Nephron progenitor cell (in vitro differentiated cells): ENCODE measurements at regions not wholly inside any gene's neighbourhood (a gene's known extent, or its start where the extent isn't known, plus 50 kb on each side); places are given as distances from the start of the nearest gene placed in this dataset.

ENCODE experiments used
- DNase-seq: peaks from one replicate; pipeline ENCODE4 v3.0.0; 2021
- H3K27ac Mint-ChIP-seq: 2 replicates; pipeline ENCODE4 v1.8.0; 2021; ENCODE audit warnings: mild to moderate bottlenecking, moderate library complexity, mixed read lengths
- H3K27me3 Mint-ChIP-seq: 2 replicates; pipeline ENCODE4 v1.8.0; 2021; ENCODE audit warnings: mild to moderate bottlenecking, low read depth, mixed read lengths; ENCODE audit not compliant: poor library complexity
- H3K36me3 Mint-ChIP-seq: 2 replicates; pipeline ENCODE4 v1.8.0; 2021; ENCODE audit warnings: low read depth, mixed read lengths
- H3K4me1 Mint-ChIP-seq: 2 replicates; pipeline ENCODE4 v1.8.0; 2021; ENCODE audit warnings: mixed read lengths
- H3K4me3 Mint-ChIP-seq: 2 replicates; pipeline ENCODE4 v1.8.0; 2021; ENCODE audit warnings: mild to moderate bottlenecking, moderate library complexity, mixed read lengths
- H3K9me3 Mint-ChIP-seq: 2 replicates; pipeline ENCODE4 v1.8.0; 2021; ENCODE audit warnings: mild to moderate bottlenecking, moderate library complexity, mixed read lengths
- CTCF ChIP-seq: fragments of 200-600 bp; sonication (generic); IDR thresholded peaks from 2 replicates; pipeline ENCODE4 v1.5.0; 2021; ENCODE audit warnings: antibody characterized with exemption

GRCh38 chr4:3863841-3864741, 97.9 kb downstream of the ADRA2C start:
- no peak for DNase-seq
- TF ChIP-seq CTCF = no peak
- no peaks in the 10 kb centered on the region for H3K36me3 Mint-ChIP-seq
- peaks cover 6% of the 10 kb centered on the region for H3K9me3 Mint-ChIP-seq
- no peak overlapping the region for H3K27ac Mint-ChIP-seq
- peaks cover 21% of the 10 kb centered on the region for H3K27me3 Mint-ChIP-seq
- no peaks in the 10 kb centered on the region for H3K4me1 Mint-ChIP-seq
- H3K4me3 Mint-ChIP-seq = no peak overlapping the region

- no peak for DNase-seq
- no peaks in the 10 kb centered on the region for H3K36me3 Mint-ChIP-seq
These were observed 98.8 kb downstream of the ADRA2C start for GRCh38 chr4:3864742-3865721.

GRCh38 chr4:3865986-3866812, 100.0 kb downstream of the ADRA2C start:
- Mint-ChIP-seq H3K4me1 (peaks cover 6% of the 10 kb centered on the region), H3K27me3 (peaks cover 36% of the 10 kb centered on the region), H3K4me3 (no peak overlapping the region), H3K36me3 (no peaks in the 10 kb centered on the region), H3K27ac (no peak overlapping the region), H3K9me3 (peaks cover 6% of the 10 kb centered on the region)
- no peak for TF ChIP-seq CTCF
- no peak for DNase-seq

More at GRCh38 chr4:3864742-3865721, 98.8 kb downstream of the ADRA2C start:
- H3K27ac Mint-ChIP-seq = no peak overlapping the region
- peaks cover 30% of the 10 kb centered on the region for H3K27me3 Mint-ChIP-seq
- no peaks in the 10 kb centered on the region for H3K4me1 Mint-ChIP-seq
- TF ChIP-seq CTCF = no peak
- no peak overlapping the region for H3K4me3 Mint-ChIP-seq
- peaks cover 6% of the 10 kb centered on the region for H3K9me3 Mint-ChIP-seq

GRCh38 chr4:3866813-3867129, 100.6 kb downstream of the ADRA2C start:
- no peaks in the 10 kb centered on the region for H3K36me3 Mint-ChIP-seq
- TF ChIP-seq CTCF = no peak
- DNase-seq = no peak
- peaks cover 41% of the 10 kb centered on the region for H3K27me3 Mint-ChIP-seq
- H3K9me3 Mint-ChIP-seq = peaks cover 6% of the 10 kb centered on the region
- no peak overlapping the region for H3K27ac Mint-ChIP-seq
- H3K4me3 Mint-ChIP-seq = no peak overlapping the region
- H3K4me1 Mint-ChIP-seq = peaks cover 6% of the 10 kb centered on the region

GRCh38 chr4:3867403-3868100, 101.4 kb downstream of the ADRA2C start:
- no peaks in the 10 kb centered on the region for H3K36me3 Mint-ChIP-seq
- peaks cover 49% of the 10 kb centered on the region for H3K27me3 Mint-ChIP-seq
- H3K9me3 Mint-ChIP-seq = peaks cover 6% of the 10 kb centered on the region
- no peak overlapping the region for H3K27ac Mint-ChIP-seq
- H3K4me3 Mint-ChIP-seq = no peak overlapping the region
- no peak for DNase-seq
- TF ChIP-seq CTCF = no peak
- peaks cover 6% of the 10 kb centered on the region for H3K4me1 Mint-ChIP-seq
